Thoracic aorta (tissue), 2 donors: ENCODE measurements at regions not wholly inside any gene's neighbourhood (a gene's known extent, or its start where the extent isn't known, plus 50 kb on each side); places are given as distances from the start of the nearest gene placed in this dataset.
"Not testable (repeated sequence)": the region's sequence is repeated elsewhere in the genome, so short reads cannot be mapped to it uniquely, and the experiment has no call there.

Experiments
- ATAC-seq: fragments of 150-250 bp; one replicate; pipeline ENCODE4 v1.8.0; 2017; ENCODE audit warnings: low read depth; ENCODE audit not compliant: insufficient number of reproducible peaks, low FRiP score
- DNase-seq: peaks from one replicate; pipeline ENCODE4 v3.0.0-alpha.2; 2020; ENCODE audit warnings: low spot score
- H3K27ac ChIP-seq, 2 donors: fragments of 200-600 bp; sonication (generic); 1 replicate in 1 of 2; 2 replicates in 1 of 2; pipeline ENCODE4 v1.5.1; 2016; ENCODE audit warnings: mild to moderate bottlenecking in 2 of 2, moderate library complexity in 2 of 2
- H3K27me3 ChIP-seq: fragments of 200-600 bp; sonication (generic); replicated peaks from 2 replicates; pipeline ENCODE4 v1.6.0; 2016; ENCODE audit warnings: mild to moderate bottlenecking; ENCODE audit not compliant: insufficient read depth
- H3K36me3 ChIP-seq: fragments of 200-600 bp; sonication (generic); one replicate; pipeline ENCODE4 v1.5.1; 2016
- H3K4me1 ChIP-seq, 2 donors: fragments of 200-600 bp; sonication (generic); 1 replicate in 1 of 2; 2 replicates in 1 of 2; pipeline versions ENCODE4 v1.5.1 to v1.6.0; 2016; ENCODE audit warnings: low read depth in 2 of 2, mild to moderate bottlenecking in 1 of 2; ENCODE audit not compliant: control insufficient read depth in 1 of 2
- H3K4me3 ChIP-seq: fragments of 200-600 bp; sonication (generic); 2 replicates; pipeline ENCODE4 v1.5.1; 2016; ENCODE audit warnings: mild to moderate bottlenecking
- H3K9me3 ChIP-seq: fragments of 200-600 bp; sonication (generic); 2 replicates; pipeline ENCODE4 v1.5.1; 2016
- TF ChIP-seq, protein P1 (sequence below): fragments of 200-600 bp; sonication (generic); IDR thresholded peaks from one replicate; pipeline ENCODE4 v1.5.1; 2019; ENCODE audit warnings: antibody characterized with exemption

GRCh38 chr13:80157261-80157932 is 183.5 kb downstream of the SPRY2 start:
- no peaks in the 10 kb centered on the region for H3K9me3 ChIP-seq
- no peaks in the 10 kb centered on the region for H3K36me3 ChIP-seq
- DNase-seq (no peak), ATAC-seq (no peak)
- TF ChIP-seq, protein P1, sequence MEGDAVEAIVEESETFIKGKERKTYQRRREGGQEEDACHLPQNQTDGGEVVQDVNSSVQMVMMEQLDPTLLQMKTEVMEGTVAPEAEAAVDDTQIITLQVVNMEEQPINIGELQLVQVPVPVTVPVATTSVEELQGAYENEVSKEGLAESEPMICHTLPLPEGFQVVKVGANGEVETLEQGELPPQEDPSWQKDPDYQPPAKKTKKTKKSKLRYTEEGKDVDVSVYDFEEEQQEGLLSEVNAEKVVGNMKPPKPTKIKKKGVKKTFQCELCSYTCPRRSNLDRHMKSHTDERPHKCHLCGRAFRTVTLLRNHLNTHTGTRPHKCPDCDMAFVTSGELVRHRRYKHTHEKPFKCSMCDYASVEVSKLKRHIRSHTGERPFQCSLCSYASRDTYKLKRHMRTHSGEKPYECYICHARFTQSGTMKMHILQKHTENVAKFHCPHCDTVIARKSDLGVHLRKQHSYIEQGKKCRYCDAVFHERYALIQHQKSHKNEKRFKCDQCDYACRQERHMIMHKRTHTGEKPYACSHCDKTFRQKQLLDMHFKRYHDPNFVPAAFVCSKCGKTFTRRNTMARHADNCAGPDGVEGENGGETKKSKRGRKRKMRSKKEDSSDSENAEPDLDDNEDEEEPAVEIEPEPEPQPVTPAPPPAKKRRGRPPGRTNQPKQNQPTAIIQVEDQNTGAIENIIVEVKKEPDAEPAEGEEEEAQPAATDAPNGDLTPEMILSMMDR, result no peak
- peaks cover 0 to 6% of the 10 kb centered on the region in 2 donors for H3K4me1 ChIP-seq
- no peak overlapping the region for H3K27ac ChIP-seq
- no peak overlapping the region for H3K4me3 ChIP-seq
- H3K27me3 ChIP-seq, result no peaks in the 10 kb centered on the region

DNA sequence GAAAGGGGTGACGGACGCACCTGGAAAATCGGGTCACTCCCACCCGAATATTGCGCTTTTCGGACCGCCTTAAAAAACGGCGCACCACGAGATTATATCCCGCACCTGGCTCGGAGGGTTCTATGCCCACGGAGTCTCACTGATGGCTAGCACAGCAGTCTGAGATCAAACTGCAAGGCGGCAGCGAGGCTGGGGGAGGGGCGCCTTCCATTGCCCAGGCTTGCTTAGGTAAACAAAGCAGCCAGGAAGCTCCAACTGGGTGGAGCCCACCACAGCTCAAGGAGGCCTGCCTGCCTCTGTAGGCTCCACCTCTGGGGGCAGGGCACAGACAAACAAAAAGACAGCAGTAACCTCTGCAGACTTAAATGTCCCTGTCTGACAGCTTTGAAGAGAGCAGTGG is 188.8 kb downstream of the SPRY2 start:
- H3K4me3 ChIP-seq, H3K27me3 ChIP-seq, H3K4me1 ChIP-seq, ATAC-seq, DNase-seq, H3K27ac ChIP-seq, H3K9me3 ChIP-seq, H3K36me3 ChIP-seq: not testable (repeated sequence)

- TF ChIP-seq, protein P1, result no peak
- Histone ChIP-seq H3K4me1 (peaks cover 0 to 2% of the 10 kb centered on the region in 2 donors), H3K9me3 (no peaks in the 10 kb centered on the region), H3K27me3 (no peaks in the 10 kb centered on the region), H3K36me3 (no peaks in the 10 kb centered on the region), H3K4me3 (no peak overlapping the region), H3K27ac (no peak overlapping the region)
- no peak for ATAC-seq
- no peak for DNase-seq
These were observed 189.9 kb downstream of the SPRY2 start for GRCh38 chr13:80151016-80151415.

DNA sequence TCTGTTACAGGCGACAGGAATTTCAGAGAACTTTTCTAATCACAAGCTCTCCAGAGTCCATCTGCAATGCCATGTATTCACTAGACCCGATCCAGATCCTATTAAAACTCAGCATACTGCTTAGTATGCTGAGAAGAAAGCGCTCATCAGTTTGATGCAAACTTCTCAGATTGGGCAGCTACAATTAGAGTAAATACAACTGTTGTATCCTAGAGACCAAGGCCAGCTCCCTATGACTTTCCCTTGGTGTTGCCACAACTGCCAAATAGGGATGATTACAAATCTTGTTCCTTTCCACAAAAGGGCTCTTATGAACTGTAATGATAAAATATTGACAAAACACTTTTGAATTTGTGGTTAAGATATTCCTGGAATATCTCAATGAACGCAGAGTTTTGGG is 191.2 kb downstream of the SPRY2 start:
- Histone ChIP-seq H3K36me3 (no peaks in the 10 kb centered on the region), H3K4me3 (no peak overlapping the region), H3K9me3 (no peaks in the 10 kb centered on the region), H3K27ac (no peak overlapping the region), H3K4me1 (peaks cover 7 to 11% of the 10 kb centered on the region in 2 donors), H3K27me3 (no peaks in the 10 kb centered on the region)
- DNase-seq (no peak), ATAC-seq (no peak)
- TF ChIP-seq, protein P1, result no peak

- no peaks in the 10 kb centered on the region for H3K36me3 ChIP-seq
- no peaks in the 10 kb centered on the region for H3K9me3 ChIP-seq
- H3K4me3 ChIP-seq, result no peak overlapping the region
- peaks cover 26 to 41% of the 10 kb centered on the region in 2 donors for H3K4me1 ChIP-seq
- DNase-seq (no peak), ATAC-seq (no peak)
- H3K27ac ChIP-seq, result no peak overlapping the region
- H3K27me3 ChIP-seq, result no peaks in the 10 kb centered on the region
- TF ChIP-seq, protein P1, result no peak
These were observed 195.7 kb downstream of the SPRY2 start for GRCh38 chr13:80145171-80145690.

GRCh38 chr13:80144493-80144892 is 196.4 kb downstream of the SPRY2 start:
- H3K9me3 ChIP-seq, result no peaks in the 10 kb centered on the region
- H3K36me3 ChIP-seq, result no peaks in the 10 kb centered on the region
- ATAC-seq, result no peak
- peaks cover 28 to 44% of the 10 kb centered on the region in 2 donors for H3K4me1 ChIP-seq
- H3K27ac ChIP-seq, result no peak overlapping the region
- H3K27me3 ChIP-seq, result no peaks in the 10 kb centered on the region
- no peak for DNase-seq
- H3K4me3 ChIP-seq, result no peak overlapping the region
- TF ChIP-seq, protein P1, result no peak
